AG09309 (cell line): ENCODE measurements at regions not wholly inside any gene's neighbourhood (a gene's known extent, or its start where the extent isn't known, plus 50 kb on each side); places are given as distances from the start of the nearest gene placed in this dataset.

ENCODE experiments used
- DNase-seq: peaks from one replicate; pipeline ENCODE4 v3.0.0-alpha.2; 2010; ENCODE audit warnings: low read depth
- H3K4me3 ChIP-seq: 2 replicates; pipeline ENCODE4 v1.5.1; 2011; ENCODE audit warnings: mild to moderate bottlenecking, low read depth, low read length, moderate library complexity; ENCODE audit not compliant: control insufficient read depth
- TF ChIP-seq, protein P1 (sequence below): IDR thresholded peaks from 2 replicates; pipeline ENCODE4 v1.5.1; 2011; ENCODE audit warnings: mild to moderate bottlenecking, low read depth, low read length, inconsistent platforms; ENCODE audit not compliant: insufficient read depth, control insufficient read depth; ENCODE audit errors: missing control alignments

DNA sequence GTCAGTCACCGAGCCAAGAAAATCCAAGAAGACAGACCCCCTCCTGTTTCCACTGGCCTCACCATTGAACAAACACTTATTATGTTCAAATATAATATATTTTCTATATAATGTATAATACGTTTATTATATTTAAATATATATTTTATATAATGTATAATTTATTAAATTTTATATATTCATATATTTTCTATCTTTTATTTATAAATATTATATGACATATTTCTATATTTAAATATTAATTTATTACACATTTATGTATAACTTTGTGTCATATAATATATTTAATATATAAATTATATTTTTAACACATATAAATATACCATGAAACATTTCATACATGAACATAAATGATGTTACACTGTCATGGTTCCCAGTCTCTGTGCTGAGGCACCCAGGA, 60.9 kb upstream of the RMDN2 start:
- TF ChIP-seq, protein P1, sequence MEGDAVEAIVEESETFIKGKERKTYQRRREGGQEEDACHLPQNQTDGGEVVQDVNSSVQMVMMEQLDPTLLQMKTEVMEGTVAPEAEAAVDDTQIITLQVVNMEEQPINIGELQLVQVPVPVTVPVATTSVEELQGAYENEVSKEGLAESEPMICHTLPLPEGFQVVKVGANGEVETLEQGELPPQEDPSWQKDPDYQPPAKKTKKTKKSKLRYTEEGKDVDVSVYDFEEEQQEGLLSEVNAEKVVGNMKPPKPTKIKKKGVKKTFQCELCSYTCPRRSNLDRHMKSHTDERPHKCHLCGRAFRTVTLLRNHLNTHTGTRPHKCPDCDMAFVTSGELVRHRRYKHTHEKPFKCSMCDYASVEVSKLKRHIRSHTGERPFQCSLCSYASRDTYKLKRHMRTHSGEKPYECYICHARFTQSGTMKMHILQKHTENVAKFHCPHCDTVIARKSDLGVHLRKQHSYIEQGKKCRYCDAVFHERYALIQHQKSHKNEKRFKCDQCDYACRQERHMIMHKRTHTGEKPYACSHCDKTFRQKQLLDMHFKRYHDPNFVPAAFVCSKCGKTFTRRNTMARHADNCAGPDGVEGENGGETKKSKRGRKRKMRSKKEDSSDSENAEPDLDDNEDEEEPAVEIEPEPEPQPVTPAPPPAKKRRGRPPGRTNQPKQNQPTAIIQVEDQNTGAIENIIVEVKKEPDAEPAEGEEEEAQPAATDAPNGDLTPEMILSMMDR, result no peak
- H3K4me3 ChIP-seq, result no peak overlapping the region
- DNase-seq, result no peak

DNA sequence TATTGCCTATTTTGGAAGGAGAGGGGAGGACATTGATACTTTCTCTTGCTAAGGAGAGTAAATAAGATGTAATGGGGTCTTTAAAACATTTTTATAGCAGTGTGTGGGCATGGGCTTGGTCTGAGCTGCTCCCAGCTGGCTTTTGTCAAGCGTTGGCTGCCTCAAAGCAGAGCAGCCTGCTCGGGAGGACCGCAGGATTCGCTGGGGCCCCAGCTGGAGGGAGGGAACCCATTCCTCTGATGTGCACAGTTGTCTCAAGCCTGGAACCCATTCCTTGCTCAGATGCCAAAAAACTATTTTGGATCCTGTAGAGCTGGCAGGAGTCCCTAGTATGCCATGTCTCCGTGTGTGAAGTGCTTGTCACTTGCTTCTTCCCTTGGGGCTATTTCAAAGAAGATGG, 59.4 kb upstream of the RMDN2 start:
- DNase-seq, result no peak
- H3K4me3 ChIP-seq, result no peak overlapping the region
- TF ChIP-seq, protein P1, result no peak

DNA sequence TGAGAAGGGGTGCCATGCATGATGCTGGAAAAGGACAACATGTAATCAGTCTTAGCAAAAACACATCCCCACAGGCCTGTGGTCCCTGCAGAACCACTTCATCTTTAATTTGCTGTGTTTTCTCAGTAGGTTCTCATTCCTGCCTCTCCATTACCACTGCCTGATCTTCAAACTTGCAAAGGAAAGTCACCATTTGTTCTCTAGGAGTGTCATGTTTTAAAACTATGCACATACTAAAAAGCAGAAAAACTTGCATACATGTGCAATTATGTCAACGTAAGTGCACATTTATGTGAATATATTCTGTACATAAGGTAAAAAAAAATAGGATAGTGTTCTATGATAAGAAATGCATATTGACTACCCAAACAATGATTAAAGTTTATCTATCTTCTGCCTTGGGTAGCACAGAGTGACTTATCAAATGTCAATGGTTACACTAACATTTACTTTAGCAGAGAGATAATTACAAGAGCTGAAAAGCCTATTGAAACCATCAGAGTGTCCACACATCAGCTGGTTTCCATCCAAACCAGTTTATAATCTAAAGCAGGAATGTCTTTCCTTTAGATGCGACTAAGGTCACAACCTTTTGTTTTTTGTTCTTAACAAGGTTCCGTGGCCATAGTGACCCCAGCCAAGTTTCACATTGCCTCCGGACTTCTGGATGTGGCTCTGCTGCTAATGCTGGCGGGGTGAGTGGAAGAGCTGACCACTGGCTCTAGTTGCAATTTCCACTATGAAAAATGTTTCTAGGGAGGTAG, 58.7 kb upstream of the RMDN2 start:
- H3K4me3 ChIP-seq, result no peak overlapping the region
- TF ChIP-seq, protein P1, result no peak
- DNase-seq, result no peak

DNA sequence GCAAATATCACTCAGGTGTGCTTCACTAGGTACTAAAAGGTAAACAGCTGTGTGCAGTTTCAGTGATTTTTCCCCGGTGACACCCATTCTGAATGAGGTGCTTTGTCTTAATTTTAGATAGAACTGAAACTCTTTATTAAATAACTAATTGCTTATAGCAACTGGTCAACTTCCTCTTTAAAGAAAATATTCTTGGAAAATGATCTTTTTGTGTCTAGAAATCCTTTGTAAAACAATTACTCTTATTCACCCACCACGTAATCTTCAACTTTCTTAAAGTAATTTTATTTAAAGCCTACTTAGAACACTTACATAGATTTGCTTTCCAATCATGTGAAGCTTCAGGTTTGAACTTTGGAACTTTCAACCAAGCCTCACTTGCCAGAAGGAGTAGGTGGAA, 57.9 kb upstream of the RMDN2 start:
- TF ChIP-seq, protein P1, result no peak
- no peak overlapping the region for H3K4me3 ChIP-seq
- no peak for DNase-seq

DNA sequence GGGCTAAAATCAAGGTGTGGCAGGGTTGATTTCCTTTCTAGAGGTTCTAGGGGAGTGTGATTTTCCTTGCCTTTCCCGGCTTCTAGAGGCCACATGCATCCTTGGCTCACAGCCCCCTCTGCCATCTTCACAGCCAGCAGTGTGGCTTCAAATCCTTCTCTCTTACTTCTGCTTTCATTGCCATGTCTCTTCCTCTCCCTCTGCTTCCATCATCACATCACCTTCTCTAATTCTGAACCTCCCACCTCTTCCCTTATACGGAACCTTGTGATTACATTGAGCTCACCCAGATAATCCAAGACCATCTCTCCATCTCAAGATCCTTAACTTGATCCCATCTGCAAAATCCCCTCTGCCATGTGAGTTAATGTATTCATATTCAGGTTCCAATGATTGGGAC, 56.2 kb upstream of the RMDN2 start:
- TF ChIP-seq, protein P1, result no peak
- no peak for DNase-seq
- H3K4me3 ChIP-seq, result no peak overlapping the region

DNA sequence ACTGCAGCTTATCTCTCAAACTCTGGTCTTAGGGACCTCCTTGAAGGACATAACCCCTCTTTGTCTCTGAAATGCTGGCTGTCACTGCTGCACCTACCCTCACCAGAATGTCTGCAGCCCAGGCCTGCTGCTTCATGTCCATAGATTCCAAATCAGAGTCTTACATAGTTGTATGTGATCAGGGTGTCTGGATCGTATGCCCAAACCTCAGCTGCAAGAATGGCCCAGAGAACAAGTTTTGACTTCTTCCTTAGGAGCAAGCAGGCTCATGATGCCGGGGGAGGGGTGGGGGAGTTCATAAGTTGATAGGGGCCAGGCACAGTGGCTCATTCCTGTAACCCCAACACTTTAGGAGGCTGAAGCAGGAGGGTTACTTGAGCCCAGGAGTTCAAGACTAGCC, 55.8 kb upstream of the RMDN2 start:
- no peak for DNase-seq
- TF ChIP-seq, protein P1, result no peak
- H3K4me3 ChIP-seq, result no peak overlapping the region
